SK-N-SH (cell line): ENCODE measurements at regions not wholly inside any gene's neighbourhood (a gene's known extent, or its start where the extent isn't known, plus 50 kb on each side); places are given as distances from the start of the nearest gene placed in this dataset.

Experiments used
- CTCF ChIA-PET: fragments of 300-600, 350-600 bp; formaldehyde crosslinking; extraction: SDS; loops from one replicate; lab custom pipeline; 2021; lab: Yijun Ruan, JAX
- POLR2A ChIA-PET: fragments of 350-600 bp; sonication (Branson Sonifier 250); formaldehyde crosslinking; extraction: SDS; loops from one replicate; lab custom pipeline; 2020; ENCODE audit warnings: antibody characterized with exemption, inconsistent platforms; lab: Yijun Ruan, JAX
- DNase-seq: peaks from one replicate; pipeline ENCODE4 v3.0.0; 2012
- H2AFZ ChIP-seq: fragments of 200-600 bp; sonication (generic); 2 replicates; pipeline ENCODE4 v1.8.1; 2016; ENCODE audit warnings: antibody characterized with exemption, mild to moderate bottlenecking, low read depth
- H3F3A ChIP-seq: fragments of 200-600 bp; sonication (generic); replicated peaks from 2 replicates; pipeline ENCODE3; 2016; ENCODE audit warnings: antibody characterized with exemption, mild to moderate bottlenecking; ENCODE audit not compliant: insufficient read depth
- H3K27ac ChIP-seq, 2 experiments: fragments of 200-500 bp in 1 of 2; fragments of 200-600 bp in 1 of 2; sonication (Bioruptor generic) in 1 of 2; sonication (generic), shearing (Covaris generic) in 1 of 2; 2 replicates each; pipeline versions ENCODE4 v1.5.1 to v1.6.1; 2014 to 2016; ENCODE audit warnings: low read depth in 2 of 2, inconsistent platforms in 1 of 2, low read length in 1 of 2, mild to moderate bottlenecking in 1 of 2, mixed read lengths in 1 of 2
- H3K27me3 ChIP-seq: fragments of 200-600 bp; sonication (generic), shearing (Covaris generic); 2 replicates; pipeline ENCODE4 v1.6.1; 2016; ENCODE audit warnings: mixed run types; ENCODE audit not compliant: insufficient read depth
- H3K36me3 ChIP-seq, 2 experiments: fragments of 200-500 bp in 1 of 2; fragments of 200-600 bp in 1 of 2; sonication (Bioruptor generic) in 1 of 2; sonication (generic) in 1 of 2; replicated peaks in 1 of 2; 2 replicates each; pipeline versions ENCODE3 to v1.5.1; 2014 to 2016; ENCODE audit warnings: low read length in 1 of 2, mild to moderate bottlenecking in 1 of 2; ENCODE audit not compliant: insufficient read depth in 2 of 2, control insufficient read depth in 1 of 2
- H3K4me1 ChIP-seq, 2 experiments: fragments of 200-500 bp in 1 of 2; fragments of 200-600 bp in 1 of 2; sonication (Bioruptor generic) in 1 of 2; sonication (generic), shearing (Covaris generic) in 1 of 2; 2 replicates each; pipeline versions ENCODE4 v1.5.1 to v1.6.1; 2014 to 2016; ENCODE audit warnings: low read depth in 1 of 2, low read length in 1 of 2, mixed run types in 1 of 2; ENCODE audit not compliant: insufficient read depth in 2 of 2, control insufficient read depth in 1 of 2
- H3K4me2 ChIP-seq: fragments of 200-600 bp; sonication (generic), shearing (Covaris generic); 2 replicates; pipeline ENCODE4 v1.6.1; 2017; ENCODE audit warnings: mixed run types
- H3K4me3 ChIP-seq, 2 experiments: fragments of 200-500 bp in 1 of 2; fragments of 200-600 bp in 1 of 2; sonication (Bioruptor generic) in 1 of 2; sonication (generic), shearing (Covaris generic) in 1 of 2; 2 replicates each; pipeline versions ENCODE4 v1.5.1 to v1.8.1; 2014 to 2016; ENCODE audit warnings: low read depth in 2 of 2, inconsistent platforms in 1 of 2, low read length in 1 of 2, mild to moderate bottlenecking in 1 of 2, mixed read lengths in 1 of 2, moderate library complexity in 1 of 2
- H3K79me2 ChIP-seq: fragments of 200-600 bp; sonication (generic); 2 replicates; pipeline ENCODE4 v1.8.1; 2017; ENCODE audit warnings: mild to moderate bottlenecking; ENCODE audit not compliant: insufficient read depth
- H3K9ac ChIP-seq: fragments of 200-600 bp; sonication (generic); 2 replicates; pipeline ENCODE4 v1.6.1; 2017; ENCODE audit warnings: mixed run types
- H3K9me2 ChIP-seq: fragments of 200-600 bp; sonication (generic); 2 replicates; pipeline ENCODE4 v1.6.1; 2017; ENCODE audit warnings: mixed run types
- H3K9me3 ChIP-seq: fragments of 200-600 bp; sonication (generic); 2 replicates; pipeline ENCODE4 v1.6.1; 2017; ENCODE audit warnings: mixed run types, mild to moderate bottlenecking, moderate library complexity
- H4K20me1 ChIP-seq: fragments of 200-600 bp; sonication (generic); 2 replicates; pipeline ENCODE4 v1.6.1; 2017; ENCODE audit warnings: mild to moderate bottlenecking, mixed run types; ENCODE audit not compliant: insufficient read depth
- CHD2 ChIP-seq: fragments of 150-350 bp; IDR thresholded peaks from 2 replicates; pipeline ENCODE4 v1.6.1; 2018; ENCODE audit warnings: low read length; ENCODE audit not compliant: partially characterized antibody
- ELF1 ChIP-seq: IDR thresholded peaks from 2 replicates; pipeline ENCODE4 v1.4.0; 2012
- EP300 ChIP-seq, 2 experiments: IDR thresholded peaks; 2 replicates each; pipeline versions ENCODE4 v1.4.0 to v1.6.1; 2012; ENCODE audit warnings: borderline replicate concordance in 1 of 2, low read depth in 1 of 2, low read length in 1 of 2
- EZH2phosphoT487 ChIP-seq: fragments of 200-600 bp; sonication (generic); IDR thresholded peaks from 2 replicates; pipeline ENCODE4 v1.6.1; 2017; ENCODE audit warnings: low read depth, mixed run types, mild to moderate bottlenecking, antibody characterized with exemption, moderate library complexity, borderline replicate concordance
- FOSL2 ChIP-seq: IDR thresholded peaks from 2 replicates; pipeline ENCODE4 v1.4.0; 2012; ENCODE audit warnings: low read depth, mild to moderate bottlenecking, moderate library complexity, borderline replicate concordance
- FOXJ3 ChIP-seq: sonication (generic); formaldehyde crosslinking; IDR thresholded peaks from 2 replicates; pipeline ENCODE4 v1.5.1; 2020; ENCODE audit warnings: mild to moderate bottlenecking, missing genetic modification reagents
- FOXM1 ChIP-seq: IDR thresholded peaks from 2 replicates; pipeline ENCODE4 v1.4.0; 2012; ENCODE audit warnings: low read depth, mild to moderate bottlenecking
- GABPA ChIP-seq: IDR thresholded peaks from 2 replicates; pipeline ENCODE4 v1.4.0; 2012; ENCODE audit warnings: low read depth, mild to moderate bottlenecking
- JUND ChIP-seq: IDR thresholded peaks from 2 replicates; pipeline ENCODE4 v1.4.0; 2012
- MXI1 ChIP-seq: IDR thresholded peaks from 2 replicates; pipeline ENCODE4 v1.6.1; 2012; ENCODE audit warnings: mild to moderate bottlenecking, low read depth, low read length, improper control_type of control experiment
- NFIC ChIP-seq: IDR thresholded peaks from 2 replicates; pipeline ENCODE4 v1.4.0; 2012; ENCODE audit warnings: borderline replicate concordance
- NRF1 ChIP-seq: IDR thresholded peaks from 2 replicates; pipeline ENCODE4 v1.6.1; 2012; ENCODE audit warnings: low read depth, mild to moderate bottlenecking, low read length
- PBX3 ChIP-seq: IDR thresholded peaks from 2 replicates; pipeline ENCODE4; 2012
- RAD21 ChIP-seq: IDR thresholded peaks from 2 replicates; pipeline ENCODE4 v1.6.1; 2012; ENCODE audit warnings: mild to moderate bottlenecking, low read length
- RCOR1 ChIP-seq: fragments of 150-350 bp; IDR thresholded peaks from 2 replicates; pipeline ENCODE4 v1.6.1; 2017; ENCODE audit warnings: antibody characterized with exemption, low read length
- REST ChIP-seq: IDR thresholded peaks from 2 replicates; pipeline ENCODE4 v1.6.1; 2012; ENCODE audit warnings: mild to moderate bottlenecking, low read depth, low read length, moderate library complexity
- RFX5 ChIP-seq: IDR thresholded peaks from 2 replicates; pipeline ENCODE4 v1.6.1; 2012; ENCODE audit warnings: mild to moderate bottlenecking, improper control_type of control experiment, low read length
- SMC3 ChIP-seq: IDR thresholded peaks from 2 replicates; pipeline ENCODE4 v1.6.1; 2012; ENCODE audit warnings: low read depth, low read length, improper control_type of control experiment
- TEAD4 ChIP-seq: IDR thresholded peaks from 2 replicates; pipeline ENCODE4 v1.4.0; 2012; ENCODE audit warnings: mild to moderate bottlenecking, borderline replicate concordance; ENCODE audit not compliant: insufficient read depth
- YY1 ChIP-seq: IDR thresholded peaks from 2 replicates; pipeline ENCODE4 v1.4.0; 2012; ENCODE audit warnings: low read depth, mild to moderate bottlenecking
- WGBS: methylation state at CpG from one replicate; pipeline ENCODE4 v1.1.6; 2017; ENCODE audit warnings: low lambda C conversion rate; 5-methylcytosine and 5-hydroxymethylcytosine counted together

- H3K4me2 ChIP-seq = no peak overlapping the region
- no peaks in the 10 kb centered on the region for H3K36me3 ChIP-seq
- H3F3A ChIP-seq = peaks cover 20% of the 10 kb centered on the region
- no peaks in the 10 kb centered on the region for H3K9me3 ChIP-seq
- H3K4me1 ChIP-seq = peaks cover 0 to 19% of the 10 kb centered on the region in 2 experiments; a peak in 3 of 4 replicates
- TF ChIP-seq NFIC (no peak), ELF1 (no peak), FOXJ3 (CRISPR knock-in tag) (no peak), YY1 (no peak), RCOR1 (no peak), TEAD4 (no peak)
- no peak overlapping the region for H3K27ac ChIP-seq
- CTCF ChIA-PET = no interaction called here
- no peaks in the 10 kb centered on the region for H3K9me2 ChIP-seq
- DNase-seq = no peak
- 94% methylated on average over 5 of the region's 5 CpGs for WGBS
- POLR2A ChIA-PET = no interaction called here
- H3K4me3 ChIP-seq = no peak overlapping the region
- no peaks in the 10 kb centered on the region for H3K27me3 ChIP-seq
- no peak overlapping the region for H2AFZ ChIP-seq
- H3K9ac ChIP-seq = no peak overlapping the region
- no peaks in the 10 kb centered on the region for H3K79me2 ChIP-seq
- no peaks in the 10 kb centered on the region for H4K20me1 ChIP-seq
These were observed 133.2 kb downstream of the ADSS2 start for GRCh38 chr1:244318512-244318911.

- Histone ChIP-seq H3K4me1 (peaks cover 0 to 19% of the 10 kb centered on the region in 2 experiments; a peak in 3 of 4 replicates), H3K9me2 (no peaks in the 10 kb centered on the region), H3K4me2 (no peak overlapping the region), H3K9me3 (no peaks in the 10 kb centered on the region), H3K4me3 (no peak overlapping the region), H3K36me3 (no peaks in the 10 kb centered on the region), H3K9ac (no peak overlapping the region), H2AFZ (no peak overlapping the region), H3K79me2 (no peaks in the 10 kb centered on the region)
- ChIA-PET POLR2A (no interaction called here), CTCF (no interaction called here)
- DNase-seq = no peak
- TF ChIP-seq EP300 (IDR thresholded peaks at IDR 0.05; ENCODE audit: borderline replicate concordance in 1 of 2, low read depth in 1 of 2, low read length in 1 of 2) (no peak), GABPA (no peak), CHD2 (no peak), RFX5 (no peak), JUND (no peak), RAD21 (no peak), FOXM1 (no peak)
- TF ChIP-seq, all 33 proteins: peak for 0
- Histone ChIP-seq H4K20me1 (no peaks in the 10 kb centered on the region), H3F3A (peaks cover 20% of the 10 kb centered on the region), H3K27me3 (no peaks in the 10 kb centered on the region), H3K27ac (no peak overlapping the region)
- WGBS = 90% methylated on average over 9 of the region's 9 CpGs
These were observed 132.2 kb downstream of the ADSS2 start for GRCh38 chr1:244319283-244320132.

GRCh38 chr1:244322181-244322580 lies 129.5 kb downstream of the ADSS2 start:
- 82% methylated on average over 1 of the region's 1 CpG for WGBS
- H3K9me3 ChIP-seq = no peaks in the 10 kb centered on the region
- H3K4me1 ChIP-seq = peaks cover 0 to 7% of the 10 kb centered on the region in 2 experiments; a peak in 3 of 4 replicates
- H3K4me2 ChIP-seq = no peak overlapping the region
- peaks cover 24% of the 10 kb centered on the region for H3F3A ChIP-seq
- H3K9me2 ChIP-seq = no peaks in the 10 kb centered on the region
- no peak overlapping the region for H3K9ac ChIP-seq
- no peaks in the 10 kb centered on the region for H3K36me3 ChIP-seq
- peak overlapping the region; percentile 88 to 90; a peak in 3 of 4 replicates for H3K27ac ChIP-seq
- H3K27me3 ChIP-seq = no peaks in the 10 kb centered on the region
- H2AFZ ChIP-seq = peak overlapping the region; percentile 36
- H4K20me1 ChIP-seq = no peaks in the 10 kb centered on the region
- POLR2A ChIA-PET = interaction anchor here (0.6 kb wide), 1 partner anchor 373 kb away, joined by 3 read pairs; no protein-coding TSS in a partner anchor
- H3K4me3 ChIP-seq = no peak overlapping the region
- no peaks in the 10 kb centered on the region for H3K79me2 ChIP-seq
- CTCF ChIA-PET = interaction anchor here (0.7 kb wide), 2 partner anchors 603 to 986 kb away, joined by 3 read pairs; no protein-coding TSS in a partner anchor
- DNase-seq = no peak
- TF ChIP-seq PBX3 (no peak), MXI1 (no peak), REST (no peak), EZH2phosphoT487 (no peak), FOSL2 (no peak), SMC3 (no peak), NRF1 (no peak)
